NCI-H748 treated with DMSO at 0.1 percent for 48 hours (cell line): ENCODE measurements at regions not wholly inside any gene's neighbourhood (a gene's known extent, or its start where the extent isn't known, plus 50 kb on each side); places are given as distances from the start of the nearest gene placed in this dataset.

Experiments used
- DNase-seq: peaks from one replicate; lab custom pipeline; 2025; lab: John Stamatoyannopoulos, UW

GRCh38 chr6:25066593-25066992 lies 130.8 kb upstream of the RIPOR2 start:
- DNase-seq, result no peak

GRCh38 chr6:25068866-25069265 lies 133.1 kb upstream of the RIPOR2 start:
- DNase-seq, result no peak

DNA sequence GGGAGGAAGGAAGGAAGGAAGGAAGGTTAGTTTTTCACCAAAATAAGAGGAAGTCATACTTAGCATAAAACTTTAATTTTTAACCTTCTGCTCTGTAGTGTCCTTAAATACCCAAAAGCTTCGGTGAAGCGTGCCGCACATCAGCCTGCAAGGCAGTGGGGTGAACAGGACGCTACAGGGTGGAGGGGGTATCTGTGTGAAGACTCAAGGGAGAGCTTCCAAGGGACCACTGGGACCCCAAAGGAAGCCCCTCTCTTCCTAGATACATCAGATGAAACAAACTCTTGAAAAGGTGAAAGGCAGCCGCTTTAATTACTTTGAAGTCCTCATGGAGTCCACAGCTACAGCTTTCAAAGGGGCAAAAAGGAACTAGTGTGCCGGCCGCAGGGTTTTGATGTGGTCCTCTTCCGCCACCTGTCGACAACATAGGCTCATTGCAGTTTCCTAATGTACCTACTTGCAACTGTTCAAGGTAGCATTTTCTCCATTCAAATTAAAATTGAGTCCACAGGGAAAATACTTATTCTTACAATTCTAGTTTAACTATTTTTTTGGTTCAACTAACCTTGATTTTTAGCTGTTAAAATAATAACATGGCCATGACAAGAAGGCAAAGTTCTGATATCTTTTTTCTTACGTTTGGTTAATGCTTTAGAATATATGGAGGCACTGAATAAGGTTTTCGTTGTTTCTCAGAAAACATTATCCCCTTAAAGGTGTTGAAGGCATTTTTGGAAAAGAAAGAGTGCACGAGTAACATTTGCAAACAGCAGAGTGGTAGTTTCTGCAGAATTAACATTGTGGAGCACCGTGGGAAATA lies 135.0 kb upstream of the RIPOR2 start:
- peak; percentile 84 for DNase-seq

GRCh38 chr6:25078141-25078540 lies 142.4 kb upstream of the RIPOR2 start:
- no peak for DNase-seq

DNA sequence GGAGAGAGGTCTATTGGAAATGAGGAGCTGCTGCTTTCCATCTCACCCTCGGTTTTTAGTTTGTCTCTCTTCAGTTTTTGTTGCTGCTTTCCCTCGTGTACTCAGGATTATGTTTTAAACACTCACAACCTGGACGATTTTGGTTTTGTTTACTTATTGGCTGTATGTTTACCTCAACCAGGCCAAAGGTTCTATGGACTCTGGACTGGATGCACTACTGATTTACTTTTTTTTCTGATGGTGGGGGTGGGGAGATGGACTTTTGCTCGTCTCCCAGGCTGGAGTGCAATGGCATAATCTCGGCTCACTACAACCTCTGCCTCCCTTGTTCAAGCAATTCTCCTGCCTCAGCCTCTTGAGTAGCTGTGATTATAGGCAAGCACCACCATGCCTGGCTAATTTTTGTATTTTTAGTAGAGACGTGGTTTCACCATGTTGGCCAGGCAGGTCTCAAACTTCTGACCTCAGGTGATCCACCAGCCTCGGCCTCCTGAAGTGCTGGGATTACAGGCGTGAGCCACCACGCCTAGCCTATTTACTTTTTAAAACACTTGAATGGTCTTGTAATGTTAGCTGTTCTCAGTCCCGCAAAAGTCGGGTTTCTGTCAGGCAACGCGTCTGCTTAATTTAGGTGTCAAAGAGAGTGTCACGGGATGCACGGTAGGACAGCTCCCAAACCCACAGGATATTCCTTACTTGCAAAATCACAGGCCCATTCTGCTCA lies 148.2 kb upstream of the RIPOR2 start:
- DNase-seq, result no peak

GRCh38 chr6:25084508-25084833 lies 148.7 kb upstream of the RIPOR2 start:
- no peak for DNase-seq

GRCh38 chr6:25085756-25086155 lies 150.0 kb upstream of the RIPOR2 start:
- no peak for DNase-seq

GRCh38 chr6:25086500-25087091 lies 150.8 kb upstream of the RIPOR2 start:
- no peak for DNase-seq

- DNase-seq, result no peak
These were observed 152.8 kb upstream of the RIPOR2 start for GRCh38 chr6:25088513-25088912.

- no peak for DNase-seq
These were observed 153.7 kb upstream of the RIPOR2 start for GRCh38 chr6:25089442-25089841.

DNA sequence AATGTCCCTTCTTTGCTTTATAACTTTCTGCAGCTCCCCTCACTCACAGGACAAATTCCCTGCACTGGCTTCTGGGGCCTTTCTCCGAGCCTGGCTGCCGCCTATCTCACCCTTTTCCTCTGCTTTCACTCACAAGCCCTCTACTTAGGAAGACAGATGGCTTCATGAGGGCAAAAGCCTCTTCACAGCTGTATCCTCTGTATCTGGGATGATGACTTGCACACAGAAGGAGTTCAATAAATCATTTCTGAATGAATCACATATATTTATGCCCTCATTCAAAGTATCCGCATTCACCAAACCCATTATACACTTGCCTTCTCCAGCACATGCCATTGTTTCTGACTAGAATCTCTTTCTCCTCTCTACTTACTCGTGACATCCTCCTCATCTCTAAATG lies 159.0 kb upstream of the RIPOR2 start:
- no peak for DNase-seq

GRCh38 chr6:25100288-25100687 lies 164.5 kb upstream of the RIPOR2 start:
- DNase-seq, result no peak

DNA sequence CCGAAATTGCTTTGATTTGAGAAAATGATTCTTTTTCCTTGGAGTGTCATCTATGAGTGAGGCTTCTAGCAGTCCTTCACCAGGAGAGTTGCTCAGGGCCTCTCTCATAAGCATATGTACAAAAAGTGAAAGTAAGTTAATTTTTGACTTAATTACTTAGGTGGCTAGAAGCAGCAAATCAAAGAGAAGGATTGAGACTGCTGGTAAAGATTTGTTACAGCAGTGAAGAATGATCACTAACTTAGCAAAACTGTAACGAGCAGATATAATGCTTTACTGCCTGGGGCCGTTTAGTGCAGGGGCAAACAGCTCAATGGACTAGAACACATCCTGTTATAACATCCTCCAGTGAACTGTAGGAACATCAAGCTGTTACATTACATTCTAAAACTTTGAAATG lies 167.8 kb upstream of the RIPOR2 start:
- DNase-seq, result no peak

GRCh38 chr6:25105070-25105925 lies 169.5 kb upstream of the RIPOR2 start:
- no peak for DNase-seq

DNA sequence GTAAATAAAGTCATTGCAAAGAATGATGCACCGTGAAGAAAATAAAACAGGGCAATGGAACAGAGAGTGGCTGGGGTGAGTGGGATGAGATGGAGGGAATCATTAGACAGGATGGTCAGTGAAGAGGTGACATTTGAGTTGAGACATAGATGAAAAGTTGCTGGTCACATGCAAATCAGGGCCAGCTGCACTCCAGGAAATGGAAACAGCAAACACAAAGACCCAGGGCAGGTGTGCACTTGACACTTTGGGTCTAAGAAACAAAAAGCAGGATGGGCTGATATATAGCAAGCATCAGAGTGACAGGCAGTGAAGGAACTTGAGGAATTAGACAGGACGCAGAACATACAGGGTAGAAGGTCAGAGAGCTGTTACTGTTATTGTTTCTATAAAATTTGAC lies 171.5 kb upstream of the RIPOR2 start:
- no peak for DNase-seq

DNA sequence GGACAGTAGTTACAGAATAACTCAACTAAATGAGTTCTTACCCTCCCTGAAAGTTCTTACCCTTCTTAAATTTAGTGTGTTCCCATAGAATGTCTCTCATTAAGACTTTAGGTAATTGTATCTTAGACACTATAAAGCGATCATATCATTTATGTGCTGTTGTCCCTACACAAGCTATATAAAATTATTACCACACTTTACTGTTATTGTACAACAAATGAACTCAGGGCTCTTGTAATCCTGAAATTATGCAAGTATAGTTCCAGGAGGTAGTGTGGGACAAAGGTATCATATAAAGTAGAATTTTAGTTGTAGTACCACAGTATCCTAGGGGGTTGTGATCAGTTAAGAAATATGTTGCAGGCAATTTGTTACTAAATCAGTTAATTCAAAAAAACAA lies 167.4 kb upstream of the CARMIL1 start:
- no peak for DNase-seq

- DNase-seq, result peak; percentile 23
These were observed 166.8 kb upstream of the CARMIL1 start for GRCh38 chr6:25112322-25112773.

- DNase-seq, result no peak
These were observed 165.7 kb upstream of the CARMIL1 start for GRCh38 chr6:25113436-25113835.

GRCh38 chr6:25118038-25118437 lies 161.1 kb upstream of the CARMIL1 start:
- DNase-seq, result no peak

DNA sequence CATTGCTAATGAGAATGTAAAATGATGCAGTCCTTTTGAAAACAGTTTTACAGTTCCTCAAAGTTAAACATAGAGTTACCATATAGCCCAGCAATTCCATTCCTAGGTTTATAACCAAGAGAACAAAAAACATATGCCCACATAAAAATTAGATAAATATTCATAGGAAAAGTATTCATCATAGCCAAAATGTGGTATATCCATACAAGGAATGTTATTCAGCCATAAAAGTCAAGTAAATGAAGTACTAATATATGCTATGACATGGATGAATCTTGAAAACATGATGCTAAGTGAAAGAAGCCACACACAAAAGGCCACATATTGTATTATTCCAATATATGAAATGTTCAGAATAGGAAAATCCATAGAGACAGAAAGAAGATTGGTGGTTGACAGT lies 158.0 kb upstream of the CARMIL1 start:
- no peak for DNase-seq

DNA sequence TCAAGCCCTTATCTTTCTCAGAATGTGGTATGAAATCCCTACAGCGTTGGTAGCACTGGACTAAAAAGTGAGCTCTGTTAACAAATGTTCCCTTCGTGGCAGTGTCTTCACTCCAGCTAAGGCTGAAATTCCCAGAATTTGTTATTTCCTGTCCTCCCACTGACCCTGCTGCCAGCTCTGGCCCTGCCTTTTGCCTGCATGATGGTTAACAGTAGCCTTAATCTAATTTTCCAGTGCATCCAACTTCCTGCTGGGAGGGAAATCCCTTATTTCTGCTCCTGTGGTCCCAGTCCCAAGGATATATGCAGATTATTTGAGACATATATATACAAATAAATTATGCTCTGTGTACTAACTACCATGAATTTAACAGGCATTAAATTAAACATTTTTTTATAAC lies 157.2 kb upstream of the CARMIL1 start:
- peak; percentile 58 for DNase-seq

DNA sequence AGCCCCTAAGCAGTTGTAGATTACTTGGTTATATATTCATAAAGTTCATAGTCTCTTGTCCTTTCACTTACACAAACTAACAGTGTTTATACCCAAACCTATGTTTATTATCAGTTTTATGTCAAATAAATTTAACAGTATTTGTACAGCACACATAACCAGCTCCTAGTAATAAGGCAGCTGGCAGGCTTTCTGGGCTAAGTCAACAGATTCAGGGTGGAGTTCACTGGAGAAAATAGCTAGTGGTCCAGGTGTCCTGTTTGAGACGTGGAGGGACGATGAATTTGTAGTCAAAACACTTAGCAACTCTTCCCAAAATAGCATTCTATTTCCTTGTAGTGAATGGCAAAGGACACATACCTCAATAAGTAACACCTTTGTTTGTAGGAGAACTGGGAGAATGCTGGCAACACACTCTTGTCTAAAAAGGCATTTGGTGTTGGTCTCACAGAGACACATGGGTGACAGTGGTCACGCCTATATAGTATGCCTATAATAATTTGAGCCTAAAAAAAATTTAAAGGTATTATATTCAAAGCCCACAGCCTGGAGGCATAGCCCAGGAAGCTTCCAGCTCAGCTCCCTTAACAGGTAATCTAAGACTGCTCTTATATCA lies 156.4 kb upstream of the CARMIL1 start:
- DNase-seq, result peak; percentile 96
